WERI-Rb-1 (cell line): ENCODE measurements at regions not wholly inside any gene's neighbourhood (a gene's known extent, or its start where the extent isn't known, plus 50 kb on each side); places are given as distances from the start of the nearest gene placed in this dataset.

Experiments used
- DNase-seq: peaks from one replicate; pipeline ENCODE4 v3.0.0-alpha.2; 2020
- H3K27ac ChIP-seq: fragments of 250-450 bp; sonication (Bioruptor Pico); 2 replicates; pipeline ENCODE4 v1.5.1; 2020; ENCODE audit warnings: mild to moderate bottlenecking, moderate library complexity
- H3K27me3 ChIP-seq: fragments of 250-450 bp; sonication (Bioruptor Pico); 2 replicates; pipeline ENCODE4 v1.5.1; 2021; ENCODE audit warnings: mild to moderate bottlenecking, low read depth, moderate library complexity; ENCODE audit not compliant: insufficient read depth, severe bottlenecking
- H3K36me3 ChIP-seq: fragments of 250-450 bp; sonication (Bioruptor Pico); 2 replicates; pipeline ENCODE4 v1.5.1; 2020; ENCODE audit warnings: mild to moderate bottlenecking, moderate library complexity
- H3K4me3 ChIP-seq: 2 replicates; pipeline ENCODE4 v1.5.1; 2011; ENCODE audit warnings: low read depth, mild to moderate bottlenecking, control low read depth, low read length
- H3K9me3 ChIP-seq: fragments of 250-450 bp; sonication (Bioruptor Pico); 2 replicates; pipeline ENCODE4 v1.5.1; 2021; ENCODE audit warnings: mild to moderate bottlenecking, moderate library complexity; ENCODE audit not compliant: severe bottlenecking
- TF ChIP-seq, protein P1 (sequence below): IDR thresholded peaks from 2 replicates; pipeline ENCODE4 v1.5.1; 2011; ENCODE audit warnings: low read depth, mild to moderate bottlenecking, control low read depth, inconsistent platforms, low read length

GRCh38 chr20:52536841-52537400, 345.3 kb upstream of the ZFP64 start:
- H3K27ac ChIP-seq, result no peak overlapping the region
- DNase-seq, result no peak
- no peaks in the 10 kb centered on the region for H3K9me3 ChIP-seq
- TF ChIP-seq, protein P1, sequence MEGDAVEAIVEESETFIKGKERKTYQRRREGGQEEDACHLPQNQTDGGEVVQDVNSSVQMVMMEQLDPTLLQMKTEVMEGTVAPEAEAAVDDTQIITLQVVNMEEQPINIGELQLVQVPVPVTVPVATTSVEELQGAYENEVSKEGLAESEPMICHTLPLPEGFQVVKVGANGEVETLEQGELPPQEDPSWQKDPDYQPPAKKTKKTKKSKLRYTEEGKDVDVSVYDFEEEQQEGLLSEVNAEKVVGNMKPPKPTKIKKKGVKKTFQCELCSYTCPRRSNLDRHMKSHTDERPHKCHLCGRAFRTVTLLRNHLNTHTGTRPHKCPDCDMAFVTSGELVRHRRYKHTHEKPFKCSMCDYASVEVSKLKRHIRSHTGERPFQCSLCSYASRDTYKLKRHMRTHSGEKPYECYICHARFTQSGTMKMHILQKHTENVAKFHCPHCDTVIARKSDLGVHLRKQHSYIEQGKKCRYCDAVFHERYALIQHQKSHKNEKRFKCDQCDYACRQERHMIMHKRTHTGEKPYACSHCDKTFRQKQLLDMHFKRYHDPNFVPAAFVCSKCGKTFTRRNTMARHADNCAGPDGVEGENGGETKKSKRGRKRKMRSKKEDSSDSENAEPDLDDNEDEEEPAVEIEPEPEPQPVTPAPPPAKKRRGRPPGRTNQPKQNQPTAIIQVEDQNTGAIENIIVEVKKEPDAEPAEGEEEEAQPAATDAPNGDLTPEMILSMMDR, result no peak
- no peak overlapping the region for H3K4me3 ChIP-seq
- H3K27me3 ChIP-seq, result peaks cover 61% of the 10 kb centered on the region
- H3K36me3 ChIP-seq, result no peaks in the 10 kb centered on the region

- TF ChIP-seq, protein P1, result no peak
- Histone ChIP-seq H3K9me3 (no peaks in the 10 kb centered on the region), H3K4me3 (no peak overlapping the region), H3K36me3 (no peaks in the 10 kb centered on the region), H3K27me3 (peaks cover 59% of the 10 kb centered on the region), H3K27ac (no peak overlapping the region)
- DNase-seq, result no peak
These were observed 344.5 kb upstream of the ZFP64 start for GRCh38 chr20:52536040-52536439.

DNA sequence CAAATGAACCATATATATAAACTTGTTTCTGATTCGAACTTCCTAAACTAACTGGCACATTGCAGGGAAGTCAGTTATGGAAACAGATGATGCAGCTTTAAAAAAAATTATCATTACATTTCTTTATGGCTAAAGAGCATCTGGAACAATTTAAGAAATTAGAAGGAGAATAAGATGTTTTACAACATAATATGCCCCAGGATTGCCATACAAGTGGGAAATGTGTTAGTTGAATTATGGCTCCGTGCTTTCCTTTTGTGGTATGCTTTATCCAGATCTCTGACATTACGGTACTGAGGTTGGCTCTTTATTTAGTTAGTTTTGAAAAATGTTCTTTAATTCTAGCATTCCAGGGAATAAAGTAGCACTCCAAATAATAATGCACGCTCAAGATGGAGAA, 343.0 kb upstream of the ZFP64 start:
- peaks cover 56% of the 10 kb centered on the region for H3K27me3 ChIP-seq
- H3K4me3 ChIP-seq, result no peak overlapping the region
- no peaks in the 10 kb centered on the region for H3K36me3 ChIP-seq
- no peaks in the 10 kb centered on the region for H3K9me3 ChIP-seq
- TF ChIP-seq, protein P1, result no peak
- no peak overlapping the region for H3K27ac ChIP-seq
- DNase-seq, result no peak

- Histone ChIP-seq H3K4me3 (no peak overlapping the region), H3K27ac (no peak overlapping the region), H3K36me3 (no peaks in the 10 kb centered on the region), H3K27me3 (peaks cover 61% of the 10 kb centered on the region), H3K9me3 (no peaks in the 10 kb centered on the region)
- DNase-seq, result no peak
- TF ChIP-seq, protein P1, result no peak
These were observed 341.8 kb upstream of the ZFP64 start for GRCh38 chr20:52533401-52533800.

- TF ChIP-seq, protein P1, result no peak
- no peak for DNase-seq
These were observed 341.1 kb upstream of the ZFP64 start for GRCh38 chr20:52532674-52533073.

DNA sequence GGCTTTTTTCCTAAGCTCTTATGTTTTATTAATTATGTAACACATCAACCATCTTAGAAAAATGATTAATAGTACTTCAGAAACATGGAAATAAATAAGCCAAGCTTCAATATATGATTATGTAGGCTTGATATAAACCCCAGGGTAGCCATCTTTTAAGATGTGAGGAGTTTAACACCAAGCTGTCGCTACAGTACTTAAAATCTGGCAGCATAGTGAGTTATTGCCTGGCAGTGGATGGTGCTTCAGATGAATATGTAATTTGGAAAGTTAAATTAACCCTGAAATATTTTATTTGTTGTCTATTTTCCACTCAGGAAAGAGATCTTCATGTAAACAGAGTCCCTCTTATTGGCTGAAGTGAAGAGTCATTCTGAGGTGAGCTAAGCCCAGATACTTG, 339.0 kb upstream of the ZFP64 start:
- H3K9me3 ChIP-seq, result no peaks in the 10 kb centered on the region
- peaks cover 52% of the 10 kb centered on the region for H3K27me3 ChIP-seq
- no peak overlapping the region for H3K4me3 ChIP-seq
- TF ChIP-seq, protein P1, result no peak
- DNase-seq, result no peak
- no peak overlapping the region for H3K27ac ChIP-seq
- H3K36me3 ChIP-seq, result no peaks in the 10 kb centered on the region

More at GRCh38 chr20:52532674-52533073, 341.1 kb upstream of the ZFP64 start:
- Histone ChIP-seq H3K36me3 (no peaks in the 10 kb centered on the region), H3K27ac (no peak overlapping the region), H3K4me3 (no peak overlapping the region), H3K27me3 (peaks cover 60% of the 10 kb centered on the region), H3K9me3 (no peaks in the 10 kb centered on the region)
